Memory B cell (primary cell): ENCODE measurements at regions not wholly inside any gene's neighbourhood (a gene's known extent, or its start where the extent isn't known, plus 50 kb on each side); places are given as distances from the start of the nearest gene placed in this dataset.

Experiments used
- ATAC-seq: fragments of 150-1000 bp; cut with Tn5 transposase; 2 replicates; pipeline ENCODE4 v1.10.0; 2021; ENCODE audit warnings: low read depth, mild to moderate bottlenecking, moderate library complexity
- DNase-seq, 2 donors: peaks; one replicate each; pipeline ENCODE4 v3.0.0; 2022; ENCODE audit warnings: low spot score in 2 of 2
- H3K27ac Mint-ChIP-seq: one replicate; pipeline ENCODE4 v1.8.0; 2022; ENCODE audit warnings: mild to moderate bottlenecking, moderate library complexity, mixed read lengths
- H3K27me3 Mint-ChIP-seq: one replicate; pipeline ENCODE4 v1.8.0; 2022; ENCODE audit warnings: mixed read lengths
- H3K36me3 Mint-ChIP-seq: one replicate; pipeline ENCODE4 v1.8.0; 2022; ENCODE audit warnings: mild to moderate bottlenecking, mixed read lengths
- H3K4me1 Mint-ChIP-seq: one replicate; pipeline ENCODE4 v1.8.0; 2022; ENCODE audit warnings: mixed read lengths
- H3K4me3 Mint-ChIP-seq: one replicate; pipeline ENCODE4 v1.8.0; 2022; ENCODE audit warnings: mild to moderate bottlenecking, moderate library complexity, mixed read lengths
- H3K9me3 Mint-ChIP-seq: one replicate; pipeline ENCODE4 v1.8.0; 2022; ENCODE audit warnings: mixed read lengths

- H3K36me3 Mint-ChIP-seq = no peaks in the 10 kb centered on the region
- no peaks in the 10 kb centered on the region for H3K9me3 Mint-ChIP-seq
- no peaks in the 10 kb centered on the region for H3K4me1 Mint-ChIP-seq
- no peak overlapping the region for H3K27ac Mint-ChIP-seq
- H3K4me3 Mint-ChIP-seq = no peak overlapping the region
- DNase-seq (no peak), ATAC-seq (no peak)
- H3K27me3 Mint-ChIP-seq = peaks cover 2% of the 10 kb centered on the region
These were observed 311.9 kb upstream of the CITED2 start for GRCh38 chr6:139686308-139686707.

- no peaks in the 10 kb centered on the region for H3K9me3 Mint-ChIP-seq
- H3K4me1 Mint-ChIP-seq = no peaks in the 10 kb centered on the region
- DNase-seq (no peak), ATAC-seq (no peak)
- H3K4me3 Mint-ChIP-seq = no peak overlapping the region
- H3K27me3 Mint-ChIP-seq = peaks cover 2% of the 10 kb centered on the region
- no peak overlapping the region for H3K27ac Mint-ChIP-seq
- no peaks in the 10 kb centered on the region for H3K36me3 Mint-ChIP-seq
These were observed 310.6 kb upstream of the CITED2 start for GRCh38 chr6:139685009-139685408.

DNA sequence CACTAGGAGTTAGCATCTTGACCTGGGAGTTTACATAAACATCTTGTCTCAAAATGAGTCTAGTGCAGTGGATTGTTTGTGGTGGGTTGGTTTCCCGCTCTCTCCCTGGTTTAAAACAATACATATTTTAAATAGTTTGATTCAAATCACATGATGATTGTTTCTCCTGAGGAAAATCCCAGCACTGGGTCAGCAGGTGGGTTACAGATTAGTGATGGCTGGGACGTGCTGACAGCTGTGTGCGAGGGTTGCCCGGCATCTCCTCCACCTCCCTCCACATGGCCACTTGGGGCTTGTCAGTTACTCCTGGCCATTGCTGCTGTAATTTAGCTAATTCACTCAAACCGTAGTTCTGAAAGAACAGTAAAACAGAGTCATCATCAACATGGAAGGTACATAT is 306.4 kb upstream of the CITED2 start:
- no peak for DNase-seq
- no peak overlapping the region for H3K4me3 Mint-ChIP-seq
- no peaks in the 10 kb centered on the region for H3K36me3 Mint-ChIP-seq
- ATAC-seq = no peak
- no peaks in the 10 kb centered on the region for H3K9me3 Mint-ChIP-seq
- H3K27ac Mint-ChIP-seq = no peak overlapping the region
- H3K27me3 Mint-ChIP-seq = no peaks in the 10 kb centered on the region
- no peaks in the 10 kb centered on the region for H3K4me1 Mint-ChIP-seq

GRCh38 chr6:139679516-139680179 is 305.2 kb upstream of the CITED2 start:
- no peak for DNase-seq
- Mint-ChIP-seq H3K36me3 (no peaks in the 10 kb centered on the region), H3K4me1 (no peaks in the 10 kb centered on the region), H3K27ac (no peak overlapping the region), H3K4me3 (no peak overlapping the region), H3K27me3 (no peaks in the 10 kb centered on the region), H3K9me3 (no peaks in the 10 kb centered on the region)
- no peak for ATAC-seq

DNA sequence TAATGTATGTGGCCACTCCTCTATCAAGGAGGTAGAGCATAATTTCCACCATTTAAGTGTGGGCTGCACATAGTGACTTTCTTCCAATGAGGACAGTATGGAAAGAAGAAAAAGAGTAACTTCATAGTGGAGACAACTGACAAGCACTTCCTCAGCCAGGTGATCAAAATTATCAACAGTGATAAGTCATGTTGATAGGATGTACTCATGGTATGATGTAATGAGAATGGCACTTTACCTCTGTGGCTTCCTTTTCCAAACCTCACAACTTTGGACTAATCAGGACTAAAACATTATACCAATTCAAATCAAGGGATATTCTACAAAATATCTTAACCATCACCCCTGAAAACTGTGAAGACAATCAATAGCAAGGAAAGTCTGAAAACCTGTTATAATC is 302.3 kb upstream of the CITED2 start:
- no peak overlapping the region for H3K27ac Mint-ChIP-seq
- H3K9me3 Mint-ChIP-seq = peaks cover 2% of the 10 kb centered on the region
- H3K4me1 Mint-ChIP-seq = no peaks in the 10 kb centered on the region
- DNase-seq (no peak), ATAC-seq (no peak)
- no peaks in the 10 kb centered on the region for H3K27me3 Mint-ChIP-seq
- H3K36me3 Mint-ChIP-seq = no peaks in the 10 kb centered on the region
- no peak overlapping the region for H3K4me3 Mint-ChIP-seq

GRCh38 chr6:139666284-139666683 is 291.8 kb upstream of the CITED2 start:
- DNase-seq (no peak), ATAC-seq (no peak)
- H3K9me3 Mint-ChIP-seq = peaks cover 5% of the 10 kb centered on the region
- peaks cover 8% of the 10 kb centered on the region for H3K36me3 Mint-ChIP-seq
- no peaks in the 10 kb centered on the region for H3K4me1 Mint-ChIP-seq
- peaks cover 2% of the 10 kb centered on the region for H3K27me3 Mint-ChIP-seq
- H3K4me3 Mint-ChIP-seq = no peak overlapping the region
- no peak overlapping the region for H3K27ac Mint-ChIP-seq

GRCh38 chr6:139663996-139664395 is 289.5 kb upstream of the CITED2 start:
- peaks cover 10% of the 10 kb centered on the region for H3K36me3 Mint-ChIP-seq
- H3K4me1 Mint-ChIP-seq = no peaks in the 10 kb centered on the region
- DNase-seq (no peak), ATAC-seq (no peak)
- H3K27me3 Mint-ChIP-seq = peaks cover 2% of the 10 kb centered on the region
- peaks cover 5% of the 10 kb centered on the region for H3K9me3 Mint-ChIP-seq
- no peak overlapping the region for H3K4me3 Mint-ChIP-seq
- H3K27ac Mint-ChIP-seq = no peak overlapping the region

DNA sequence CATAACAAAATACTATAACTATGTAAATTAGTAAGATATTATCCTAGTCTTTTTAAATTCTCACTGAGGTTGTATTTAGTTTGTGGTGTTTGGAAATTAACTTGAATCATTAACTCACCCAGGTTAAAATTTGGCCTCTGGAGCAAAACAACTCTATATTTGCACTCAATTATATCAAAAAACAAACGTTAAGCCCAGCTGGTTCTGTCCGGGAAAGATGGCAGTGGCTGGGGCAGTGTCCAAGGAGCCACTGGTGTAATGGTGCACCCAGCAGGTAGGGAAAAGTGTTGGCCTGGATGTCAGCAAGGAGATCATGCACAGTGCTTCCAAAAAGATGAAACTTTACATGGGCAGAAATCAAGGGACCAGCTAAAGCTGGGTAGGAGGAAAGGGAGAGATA is 285.3 kb upstream of the CITED2 start:
- H3K4me3 Mint-ChIP-seq = no peak overlapping the region
- DNase-seq (no peak), ATAC-seq (no peak)
- peaks cover 2% of the 10 kb centered on the region for H3K9me3 Mint-ChIP-seq
- H3K27ac Mint-ChIP-seq = no peak overlapping the region
- H3K4me1 Mint-ChIP-seq = peaks cover 7% of the 10 kb centered on the region
- no peaks in the 10 kb centered on the region for H3K27me3 Mint-ChIP-seq
- peaks cover 4% of the 10 kb centered on the region for H3K36me3 Mint-ChIP-seq

GRCh38 chr6:139659196-139659595 is 284.7 kb upstream of the CITED2 start:
- Mint-ChIP-seq H3K27ac (no peak overlapping the region), H3K4me3 (no peak overlapping the region), H3K4me1 (peaks cover 7% of the 10 kb centered on the region), H3K9me3 (peaks cover 2% of the 10 kb centered on the region), H3K27me3 (no peaks in the 10 kb centered on the region), H3K36me3 (peaks cover 3% of the 10 kb centered on the region)
- DNase-seq = no peak
- no peak for ATAC-seq

DNA sequence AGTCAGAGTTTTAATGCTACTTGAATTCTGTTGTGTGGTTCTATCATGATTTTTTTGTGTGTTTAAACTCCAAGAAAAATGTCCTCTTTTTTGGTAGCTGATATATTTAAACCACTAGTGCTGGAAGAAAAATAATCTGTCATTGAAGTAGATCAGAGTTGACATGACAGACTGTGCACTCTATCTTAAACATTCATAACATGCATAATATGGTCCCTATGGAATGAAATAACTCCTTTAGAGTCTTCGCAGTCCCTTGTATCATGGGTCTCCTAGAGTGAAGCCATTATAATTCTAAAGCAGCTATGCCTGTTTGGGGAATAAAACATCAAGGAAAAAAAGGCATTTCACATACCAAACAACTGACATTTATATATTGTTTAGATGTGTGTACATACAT is 282.7 kb upstream of the CITED2 start:
- peaks cover 2% of the 10 kb centered on the region for H3K36me3 Mint-ChIP-seq
- no peak overlapping the region for H3K4me3 Mint-ChIP-seq
- DNase-seq (no peak), ATAC-seq (no peak)
- no peak overlapping the region for H3K27ac Mint-ChIP-seq
- no peaks in the 10 kb centered on the region for H3K9me3 Mint-ChIP-seq
- H3K4me1 Mint-ChIP-seq = peaks cover 7% of the 10 kb centered on the region
- H3K27me3 Mint-ChIP-seq = no peaks in the 10 kb centered on the region

- no peak for ATAC-seq
- H3K36me3 Mint-ChIP-seq = peaks cover 2% of the 10 kb centered on the region
- H3K4me1 Mint-ChIP-seq = peaks cover 7% of the 10 kb centered on the region
- H3K27ac Mint-ChIP-seq = no peak overlapping the region
- H3K27me3 Mint-ChIP-seq = no peaks in the 10 kb centered on the region
- no peaks in the 10 kb centered on the region for H3K9me3 Mint-ChIP-seq
- DNase-seq = no peak
- H3K4me3 Mint-ChIP-seq = no peak overlapping the region
These were observed 281.6 kb upstream of the CITED2 start for GRCh38 chr6:139655783-139656705.

DNA sequence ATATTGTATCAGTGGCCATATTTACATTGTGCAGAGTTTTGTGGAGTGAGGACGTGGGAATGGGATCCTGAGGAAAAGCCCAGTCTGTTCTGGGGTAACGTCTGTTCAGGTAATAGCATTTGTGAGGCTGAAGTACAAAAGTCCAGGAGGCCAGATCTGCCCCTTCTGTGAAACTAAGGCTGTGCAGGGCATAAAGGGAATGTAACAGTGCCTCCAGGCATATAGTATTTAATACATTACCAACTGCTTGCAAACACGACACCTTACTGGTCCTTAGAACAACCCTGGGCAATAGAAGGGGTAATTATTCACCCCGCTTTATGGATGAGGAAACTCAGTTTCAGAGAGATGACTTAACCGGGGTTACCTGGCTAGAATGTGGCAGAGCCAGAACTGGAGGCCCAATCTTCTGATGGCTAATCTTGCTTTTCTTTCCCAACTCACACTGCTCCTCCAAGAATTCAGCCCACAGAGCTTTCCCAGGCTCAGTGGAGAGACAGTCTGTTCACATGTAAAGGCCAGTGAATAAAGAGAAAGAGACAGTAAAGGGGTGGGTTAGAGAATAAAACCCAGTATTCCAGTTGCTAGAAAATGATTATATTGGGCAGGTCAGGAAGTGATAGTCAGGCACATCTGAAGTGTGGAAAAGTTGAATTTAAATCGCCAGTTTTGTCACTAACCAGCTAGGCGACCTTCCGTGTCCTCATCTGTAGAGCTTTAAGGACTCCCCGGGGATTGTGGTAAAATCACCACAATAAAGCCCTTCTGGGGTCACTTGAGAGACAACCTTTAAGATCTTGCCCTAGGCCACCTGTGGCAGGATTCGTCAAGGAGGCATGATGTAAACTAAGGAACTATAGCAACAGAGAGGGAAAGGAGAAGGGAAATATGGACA is 280.7 kb upstream of the CITED2 start:
- no peak for ATAC-seq
- peaks cover 7% of the 10 kb centered on the region for H3K4me1 Mint-ChIP-seq
- H3K9me3 Mint-ChIP-seq = no peaks in the 10 kb centered on the region
- DNase-seq = no peak
- no peak overlapping the region for H3K27ac Mint-ChIP-seq
- H3K36me3 Mint-ChIP-seq = peaks cover 2% of the 10 kb centered on the region
- H3K27me3 Mint-ChIP-seq = no peaks in the 10 kb centered on the region
- no peak overlapping the region for H3K4me3 Mint-ChIP-seq

GRCh38 chr6:139654309-139654708 is 279.9 kb upstream of the CITED2 start:
- peaks cover 1% of the 10 kb centered on the region for H3K27me3 Mint-ChIP-seq
- H3K36me3 Mint-ChIP-seq = no peaks in the 10 kb centered on the region
- peaks cover 7% of the 10 kb centered on the region for H3K4me1 Mint-ChIP-seq
- no peak for ATAC-seq
- no peak overlapping the region for H3K4me3 Mint-ChIP-seq
- no peak for DNase-seq
- H3K9me3 Mint-ChIP-seq = no peaks in the 10 kb centered on the region
- no peak overlapping the region for H3K27ac Mint-ChIP-seq

DNA sequence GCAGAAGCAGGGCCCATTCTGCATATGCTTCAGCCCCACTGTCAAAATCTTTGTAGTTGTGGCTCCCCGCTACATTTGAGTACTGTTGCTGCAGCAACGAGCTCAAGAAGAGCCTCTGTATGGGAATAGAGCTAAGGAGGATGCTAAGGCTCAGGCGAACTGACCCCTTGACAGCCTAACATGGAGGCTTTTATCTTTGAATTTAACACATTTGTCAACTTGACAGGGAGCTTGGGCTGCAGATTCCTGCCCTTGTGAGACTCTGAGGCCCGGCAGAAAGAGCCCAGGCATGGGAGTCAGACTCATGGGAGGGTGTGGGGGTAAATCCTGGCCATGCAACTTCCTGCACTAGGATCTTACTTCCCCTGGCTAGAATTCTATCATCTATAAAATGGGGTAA is 278.7 kb upstream of the CITED2 start:
- peaks cover 1% of the 10 kb centered on the region for H3K27me3 Mint-ChIP-seq
- ATAC-seq (no peak), DNase-seq (no peak)
- no peak overlapping the region for H3K27ac Mint-ChIP-seq
- H3K4me3 Mint-ChIP-seq = no peak overlapping the region
- peaks cover 7% of the 10 kb centered on the region for H3K4me1 Mint-ChIP-seq
- no peaks in the 10 kb centered on the region for H3K9me3 Mint-ChIP-seq
- H3K36me3 Mint-ChIP-seq = no peaks in the 10 kb centered on the region
